GM03348 (cell line): ENCODE measurements at regions not wholly inside any gene's neighbourhood (a gene's known extent, or its start where the extent isn't known, plus 50 kb on each side); places are given as distances from the start of the nearest gene placed in this dataset.

Source experiments
- DNase-seq: peaks from one replicate; pipeline ENCODE4 v3.0.0; 2012; ENCODE audit warnings: low spot score

DNA sequence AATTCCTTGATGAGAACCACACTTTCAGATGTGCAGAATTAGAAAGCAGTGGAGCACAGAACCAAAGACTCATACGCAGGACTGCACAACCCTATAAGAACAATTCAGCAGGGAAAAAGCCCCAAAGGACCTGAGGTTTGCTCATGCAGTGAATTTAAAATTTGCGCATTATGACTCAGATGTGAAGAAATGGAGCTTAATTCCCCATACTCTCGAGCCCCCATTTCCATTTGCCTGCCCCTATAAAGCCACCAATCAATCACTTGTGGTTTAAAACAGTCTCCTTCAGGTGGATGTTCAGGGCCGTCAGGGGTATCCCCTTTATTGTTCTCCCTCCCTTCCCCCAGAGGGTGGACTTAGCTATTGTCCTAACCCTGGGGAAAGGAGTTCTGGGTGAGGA lies 221.2 kb downstream of the IGSF11 start:
- DNase-seq = no peak

DNA sequence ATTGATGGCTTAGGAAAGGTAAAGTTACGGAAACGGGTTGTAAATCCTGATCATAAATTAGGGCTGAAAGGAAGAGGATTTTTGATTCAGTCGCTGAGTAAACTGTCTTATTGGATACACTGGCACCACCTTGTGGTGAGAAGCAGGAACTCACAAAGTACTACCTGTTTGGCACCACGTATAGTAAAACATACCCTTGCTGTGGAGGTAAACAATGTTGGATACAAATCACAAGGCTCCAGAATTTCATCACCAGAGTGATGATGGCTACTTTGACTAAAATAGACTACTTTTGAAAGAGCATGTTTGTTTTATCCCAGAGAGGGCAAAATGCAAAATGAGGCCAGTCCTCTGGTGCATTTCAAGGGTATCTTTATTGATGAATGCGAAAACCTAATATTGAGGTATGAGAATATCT lies 216.9 kb downstream of the IGSF11 start:
- DNase-seq = peak; percentile 57

GRCh38 chr3:118818386-118818785 lies 216.3 kb downstream of the IGSF11 start:
- DNase-seq = peak; percentile 40

- DNase-seq = no peak
These were observed 211.0 kb downstream of the IGSF11 start for GRCh38 chr3:118823626-118824025.

GRCh38 chr3:118827446-118827845 lies 207.2 kb downstream of the IGSF11 start:
- DNase-seq = no peak

DNA sequence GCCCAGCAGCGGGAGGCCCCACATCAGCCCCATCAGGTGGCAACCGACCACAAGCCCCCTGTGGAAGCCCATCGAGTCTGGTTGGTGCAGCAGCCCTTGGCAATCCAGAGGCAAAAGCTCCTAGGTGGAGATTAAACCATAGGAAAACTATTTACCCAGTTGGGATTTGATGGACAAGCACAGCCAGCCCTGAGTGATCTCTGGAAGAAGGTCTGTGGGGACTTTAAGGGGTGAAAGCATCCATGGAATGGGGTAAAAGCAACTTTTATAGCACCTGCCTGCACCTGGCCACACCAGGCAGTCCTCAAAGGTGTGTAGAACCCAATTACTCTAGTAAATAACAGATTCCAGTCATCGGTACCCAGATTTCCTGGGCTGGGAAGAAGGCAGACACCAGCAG lies 206.3 kb downstream of the IGSF11 start:
- DNase-seq = no peak

GRCh38 chr3:118833075-118833474 lies 201.6 kb downstream of the IGSF11 start:
- no peak for DNase-seq

DNA sequence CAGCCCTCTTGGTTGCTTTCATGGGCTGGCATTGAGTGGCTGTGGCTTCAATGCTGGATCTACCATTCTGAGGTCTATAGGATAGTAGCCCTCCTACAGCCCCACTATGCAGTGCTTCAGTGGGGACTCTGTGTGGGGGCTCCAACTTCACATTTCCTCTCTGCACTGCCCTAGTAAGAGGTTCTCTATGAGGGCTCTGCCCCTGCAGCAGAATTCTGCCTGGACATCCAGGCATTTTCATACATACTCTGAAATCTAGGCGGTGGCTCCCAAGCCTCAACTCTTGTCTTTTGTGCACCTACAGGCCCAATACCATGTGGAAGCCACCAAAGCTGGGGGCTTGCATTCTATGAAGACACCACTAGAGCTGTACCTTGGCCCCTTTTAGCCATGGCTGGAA lies 195.8 kb downstream of the IGSF11 start:
- no peak for DNase-seq

DNA sequence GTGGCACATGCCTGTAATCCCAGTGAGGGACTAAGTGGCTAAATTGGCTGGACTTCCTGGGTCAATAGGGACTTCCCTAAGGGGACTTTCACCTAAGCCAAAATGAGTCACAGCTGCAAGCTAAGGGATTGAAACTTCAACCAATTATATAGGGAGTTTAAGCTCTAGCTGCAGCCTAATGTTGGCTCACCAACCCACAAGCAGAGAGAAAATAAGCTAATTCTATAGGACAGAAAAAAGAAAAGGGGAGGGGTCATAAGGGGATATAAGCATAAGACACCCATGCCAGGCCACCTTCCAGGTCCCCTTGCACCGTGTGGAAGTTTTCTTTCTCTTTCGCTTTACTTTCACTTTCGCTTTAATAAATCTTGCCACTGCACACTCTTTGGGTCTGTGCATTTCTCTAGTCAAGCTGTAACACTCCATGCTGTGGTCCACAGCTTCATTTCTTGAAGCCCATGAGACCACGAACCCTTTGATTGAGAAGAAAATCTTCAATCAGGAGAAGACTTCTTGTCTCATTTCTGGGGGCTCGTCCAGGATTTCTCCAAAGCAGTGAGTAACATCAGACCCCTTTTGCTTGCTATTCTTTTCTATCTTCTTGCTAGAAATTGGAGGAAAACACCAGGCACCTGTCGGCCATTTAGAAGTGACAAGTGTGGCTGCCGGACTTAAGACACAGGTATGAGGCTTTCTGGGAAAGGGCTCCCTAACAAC lies 192.3 kb downstream of the IGSF11 start:
- DNase-seq = no peak

DNA sequence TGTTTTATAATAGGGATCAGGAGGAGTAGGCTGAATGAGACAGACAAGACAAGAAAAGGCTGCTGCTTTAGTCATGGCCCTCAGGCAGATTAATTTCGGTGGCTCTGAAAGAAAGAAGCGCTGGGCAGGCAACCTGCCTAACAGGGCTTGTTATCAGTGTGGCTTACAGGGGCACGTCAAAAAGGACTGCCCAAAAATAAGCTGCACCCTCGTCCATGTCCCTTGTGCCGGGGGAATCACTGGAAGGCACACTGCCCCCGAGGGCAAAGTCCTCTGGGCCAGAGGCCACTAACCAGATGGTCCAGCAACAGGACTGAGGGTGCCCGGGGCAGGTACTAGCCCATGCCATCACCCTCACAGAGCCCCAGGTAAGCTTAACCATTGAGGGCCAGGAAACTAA lies 188.5 kb downstream of the IGSF11 start:
- no peak for DNase-seq
